OCI-LY7 (cell line): ENCODE measurements at regions not wholly inside any gene's neighbourhood (a gene's known extent, or its start where the extent isn't known, plus 50 kb on each side); places are given as distances from the start of the nearest gene placed in this dataset.

Source experiments
- EZH2phosphoT487 ChIP-seq: fragments of 200-600 bp; sonication (generic); IDR thresholded peaks from 2 replicates; pipeline ENCODE4 v1.6.1; 2018; ENCODE audit warnings: low read depth, borderline replicate concordance, mild to moderate bottlenecking, mixed run types, antibody characterized with exemption, low read length, moderate library complexity, mixed read lengths
- TF ChIP-seq, protein P1 (sequence below): fragments of 200-600 bp; sonication (generic); conservative IDR thresholded peaks from 2 replicates; pipeline ENCODE4 v1.5.1; 2014; ENCODE audit warnings: mild to moderate bottlenecking, antibody characterized with exemption, low read length, moderate library complexity, mixed read lengths

DNA sequence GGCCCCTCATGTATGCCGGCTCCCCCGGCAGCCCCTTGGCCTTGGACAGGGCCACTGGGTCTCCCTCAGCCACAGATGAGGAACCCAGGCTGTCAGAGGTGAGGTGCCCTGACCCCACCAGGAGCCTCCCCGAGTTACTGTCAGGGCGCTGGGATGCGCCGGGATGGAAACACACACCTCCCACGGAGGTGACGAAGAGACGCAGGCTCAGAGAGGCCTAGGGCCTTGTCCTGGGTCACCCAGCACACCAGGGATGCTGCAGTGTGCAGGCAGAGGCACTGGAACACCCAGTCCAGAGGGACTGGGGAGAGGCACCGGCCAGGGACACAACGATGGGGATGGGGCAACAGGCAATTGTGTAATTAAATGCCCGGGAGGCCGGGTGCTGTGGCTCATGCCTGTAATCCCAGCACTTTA, 81.2 kb upstream of the PRR5 start:
- TF ChIP-seq, protein P1, sequence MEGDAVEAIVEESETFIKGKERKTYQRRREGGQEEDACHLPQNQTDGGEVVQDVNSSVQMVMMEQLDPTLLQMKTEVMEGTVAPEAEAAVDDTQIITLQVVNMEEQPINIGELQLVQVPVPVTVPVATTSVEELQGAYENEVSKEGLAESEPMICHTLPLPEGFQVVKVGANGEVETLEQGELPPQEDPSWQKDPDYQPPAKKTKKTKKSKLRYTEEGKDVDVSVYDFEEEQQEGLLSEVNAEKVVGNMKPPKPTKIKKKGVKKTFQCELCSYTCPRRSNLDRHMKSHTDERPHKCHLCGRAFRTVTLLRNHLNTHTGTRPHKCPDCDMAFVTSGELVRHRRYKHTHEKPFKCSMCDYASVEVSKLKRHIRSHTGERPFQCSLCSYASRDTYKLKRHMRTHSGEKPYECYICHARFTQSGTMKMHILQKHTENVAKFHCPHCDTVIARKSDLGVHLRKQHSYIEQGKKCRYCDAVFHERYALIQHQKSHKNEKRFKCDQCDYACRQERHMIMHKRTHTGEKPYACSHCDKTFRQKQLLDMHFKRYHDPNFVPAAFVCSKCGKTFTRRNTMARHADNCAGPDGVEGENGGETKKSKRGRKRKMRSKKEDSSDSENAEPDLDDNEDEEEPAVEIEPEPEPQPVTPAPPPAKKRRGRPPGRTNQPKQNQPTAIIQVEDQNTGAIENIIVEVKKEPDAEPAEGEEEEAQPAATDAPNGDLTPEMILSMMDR, result no peak
- no peak for TF ChIP-seq EZH2phosphoT487
